ENCODE measurements at regions not wholly inside any gene's neighbourhood (a gene's known extent, or its start where the extent isn't known, plus 50 kb on each side); places are given as distances from the start of the nearest gene placed in this dataset.

GRCh38 chr9:2524601-2525000 is 97.0 kb upstream of the VLDLR start:
- POLR2A ChIA-PET: no interaction called here

GRCh38 chr9:2525147-2525546 is 96.4 kb upstream of the VLDLR start:
- POLR2A ChIA-PET: no interaction called here

More at GRCh38 chr9:2524601-2525000, 97.0 kb upstream of the VLDLR start:
- CTCF ChIA-PET: no interaction called here
- no peak for DNase-seq (ENCODE audit: low read depth)
- H3K36me3 ChIP-seq (ENCODE audit: control insufficient read depth, insufficient read depth, low read length): no peaks in the 10 kb centered on the region
- H3K4me3 ChIP-seq (ENCODE audit: low read depth, low read length): no peak overlapping the region
- no peak for TF ChIP-seq CTCF (IDR thresholded peaks at IDR 0.05; ENCODE audit: insufficient read depth, low read depth, low read length)
- no peaks in the 10 kb centered on the region for H3K27me3 ChIP-seq (ENCODE audit: control insufficient read depth, insufficient read depth, low read length)

GRCh38 chr9:2526071-2526828 is 95.3 kb upstream of the VLDLR start:
- H3K27me3 ChIP-seq (ENCODE audit: control insufficient read depth, insufficient read depth, low read length): no peaks in the 10 kb centered on the region
- no peak overlapping the region for H3K4me3 ChIP-seq (ENCODE audit: low read depth, low read length)
- ChIA-PET POLR2A (no interaction called here), CTCF (no interaction called here)
- DNase-seq (ENCODE audit: low read depth): no peak
- no peak for TF ChIP-seq CTCF (IDR thresholded peaks at IDR 0.05; ENCODE audit: insufficient read depth, low read depth, low read length)
- H3K36me3 ChIP-seq (ENCODE audit: control insufficient read depth, insufficient read depth, low read length): no peaks in the 10 kb centered on the region

More at GRCh38 chr9:2525147-2525546, 96.4 kb upstream of the VLDLR start:
- Histone ChIP-seq H3K4me3 (ENCODE audit: low read depth, low read length) (no peak overlapping the region), H3K36me3 (ENCODE audit: control insufficient read depth, insufficient read depth, low read length) (no peaks in the 10 kb centered on the region), H3K27me3 (ENCODE audit: control insufficient read depth, insufficient read depth, low read length) (no peaks in the 10 kb centered on the region)
- no peak for DNase-seq (ENCODE audit: low read depth)
- TF ChIP-seq CTCF (IDR thresholded peaks at IDR 0.05; ENCODE audit: insufficient read depth, low read depth, low read length): no peak
- CTCF ChIA-PET: no interaction called here

GRCh38 chr9:2531481-2531880 is 90.1 kb upstream of the VLDLR start:
- Histone ChIP-seq H3K27me3 (ENCODE audit: control insufficient read depth, insufficient read depth, low read length) (no peaks in the 10 kb centered on the region), H3K36me3 (ENCODE audit: control insufficient read depth, insufficient read depth, low read length) (no peaks in the 10 kb centered on the region), H3K4me3 (ENCODE audit: low read depth, low read length) (no peak overlapping the region)
- no peak for DNase-seq (ENCODE audit: low read depth)
- ChIA-PET CTCF (interaction anchor here (0.6 kb wide), 1 partner anchor 850 kb away, joined by 3 read pairs; no protein-coding TSS in a partner anchor), POLR2A (no interaction called here)
- TF ChIP-seq CTCF (IDR thresholded peaks at IDR 0.05; ENCODE audit: insufficient read depth, low read depth, low read length): no peak

GRCh38 chr9:2536511-2536910 is 85.1 kb upstream of the VLDLR start:
- POLR2A ChIA-PET: no interaction called here
- DNase-seq (ENCODE audit: low read depth): no peak
- Histone ChIP-seq H3K27me3 (ENCODE audit: control insufficient read depth, insufficient read depth, low read length) (no peaks in the 10 kb centered on the region), H3K36me3 (ENCODE audit: control insufficient read depth, insufficient read depth, low read length) (no peaks in the 10 kb centered on the region), H3K4me3 (ENCODE audit: low read depth, low read length) (no peak overlapping the region)
- CTCF ChIA-PET: no interaction called here
- no peak for TF ChIP-seq CTCF (IDR thresholded peaks at IDR 0.05; ENCODE audit: insufficient read depth, low read depth, low read length)
